ENCODE measurements at regions not wholly inside any gene's neighbourhood (a gene's known extent, or its start where the extent isn't known, plus 50 kb on each side); places are given as distances from the start of the nearest gene placed in this dataset.

DNA sequence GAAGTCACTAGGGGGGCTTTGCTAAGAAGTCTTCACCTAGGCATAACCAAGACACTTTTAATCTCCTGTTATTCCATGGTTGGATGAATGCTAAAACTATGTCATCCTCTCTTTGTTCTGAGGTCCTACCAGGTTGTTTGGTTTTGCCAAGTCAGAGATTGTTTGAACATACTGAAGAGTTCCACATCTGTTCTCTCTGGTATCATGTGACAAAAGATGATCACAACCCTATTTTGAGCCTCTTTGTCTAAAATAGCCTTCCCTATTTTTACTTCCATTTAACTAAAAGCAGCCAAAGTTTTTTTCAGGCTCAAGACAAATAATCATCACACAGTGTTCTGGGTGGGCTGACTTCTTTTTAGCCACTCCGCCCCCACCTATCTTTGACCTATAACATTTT is 218.4 kb upstream of the LMCD1 start:
- ChIA-PET RAD21 (ENCODE audit: unreplicated experiment) (no interaction called here), SMC1A (ENCODE audit: uncharacterized antibody, unreplicated experiment) (interaction anchor here (1.2 kb wide), 1 partner anchor 112 kb away, joined by 3 read pairs; no protein-coding TSS in a partner anchor), POLR2A (no interaction called here), CTCF (no interaction called here)
- Histone ChIP-seq H2AFZ (ENCODE audit: control insufficient read depth, low read depth, low read length) (no peak overlapping the region), H3K27me3 (replicated peaks in 1 of 2; ENCODE audit: control insufficient read depth in 2 of 2, insufficient read depth in 2 of 2, low read length in 1 of 2) (no peaks in the 10 kb centered on the region), H3K9ac (ENCODE audit: control insufficient read depth, insufficient read depth, low read length) (no peak overlapping the region), H3K4me1 (ENCODE audit: control insufficient read depth, insufficient read depth, low read length) (no peaks in the 10 kb centered on the region), H3K36me3 (ENCODE audit: control insufficient read depth in 2 of 2, insufficient read depth in 2 of 2, low read length in 1 of 2) (no peaks in the 10 kb centered on the region), H3K9me3 (replicated peaks; ENCODE audit: control insufficient read depth, insufficient read depth, low read length) (no peaks in the 10 kb centered on the region), H3K4me2 (ENCODE audit: control insufficient read depth, insufficient read depth) (no peak overlapping the region), H3K4me3 (no peak overlapping the region), H3K79me2 (ENCODE audit: control insufficient read depth, insufficient read depth, low read length) (no peaks in the 10 kb centered on the region), H3K27ac (ENCODE audit: control insufficient read depth, insufficient read depth) (no peak overlapping the region), H4K20me1 (ENCODE audit: control insufficient read depth, insufficient read depth) (no peaks in the 10 kb centered on the region)
- DNase-seq (ENCODE audit: low read depth, low spot score) (no peak), FAIRE-seq (no peak), ATAC-seq (no peak)
- no TSS peak for BruUV-seq (replicated peaks)
- intact Hi-C loops (cut with micrococcal nuclease; ENCODE audit: unreplicated experiment), result no loop called here
- no peak for TF ChIP-seq SPI1 (IDR thresholded peaks at IDR 0.05; ENCODE audit: borderline replicate concordance, insufficient read depth, low read depth, low read length)
- no peak for TF ChIP-seq RCOR1 (conservative IDR thresholded peaks at IDR 0.05; ENCODE audit: low read depth, low read length)
- TF ChIP-seq SREBF1 (IDR thresholded peaks at IDR 0.05; ENCODE audit: low read length), result no peak
- no peak for TF ChIP-seq TCF3 (IDR thresholded peaks at IDR 0.05; ENCODE audit: borderline replicate concordance, insufficient read depth, low read depth, low read length)
- no peak for TF ChIP-seq CHD2 (IDR thresholded peaks at IDR 0.05; ENCODE audit: borderline replicate concordance, low read depth, low read length)
- no peak for TF ChIP-seq CBFB (IDR thresholded peaks at IDR 0.05; ENCODE audit: low read depth)
- no peak for TF ChIP-seq JUND (IDR thresholded peaks at IDR 0.05; ENCODE audit: low read depth, low read length)
- TF ChIP-seq ATF7 (IDR thresholded peaks at IDR 0.05; ENCODE audit: low read depth), result no peak
- TF ChIP-seq, protein P1, sequence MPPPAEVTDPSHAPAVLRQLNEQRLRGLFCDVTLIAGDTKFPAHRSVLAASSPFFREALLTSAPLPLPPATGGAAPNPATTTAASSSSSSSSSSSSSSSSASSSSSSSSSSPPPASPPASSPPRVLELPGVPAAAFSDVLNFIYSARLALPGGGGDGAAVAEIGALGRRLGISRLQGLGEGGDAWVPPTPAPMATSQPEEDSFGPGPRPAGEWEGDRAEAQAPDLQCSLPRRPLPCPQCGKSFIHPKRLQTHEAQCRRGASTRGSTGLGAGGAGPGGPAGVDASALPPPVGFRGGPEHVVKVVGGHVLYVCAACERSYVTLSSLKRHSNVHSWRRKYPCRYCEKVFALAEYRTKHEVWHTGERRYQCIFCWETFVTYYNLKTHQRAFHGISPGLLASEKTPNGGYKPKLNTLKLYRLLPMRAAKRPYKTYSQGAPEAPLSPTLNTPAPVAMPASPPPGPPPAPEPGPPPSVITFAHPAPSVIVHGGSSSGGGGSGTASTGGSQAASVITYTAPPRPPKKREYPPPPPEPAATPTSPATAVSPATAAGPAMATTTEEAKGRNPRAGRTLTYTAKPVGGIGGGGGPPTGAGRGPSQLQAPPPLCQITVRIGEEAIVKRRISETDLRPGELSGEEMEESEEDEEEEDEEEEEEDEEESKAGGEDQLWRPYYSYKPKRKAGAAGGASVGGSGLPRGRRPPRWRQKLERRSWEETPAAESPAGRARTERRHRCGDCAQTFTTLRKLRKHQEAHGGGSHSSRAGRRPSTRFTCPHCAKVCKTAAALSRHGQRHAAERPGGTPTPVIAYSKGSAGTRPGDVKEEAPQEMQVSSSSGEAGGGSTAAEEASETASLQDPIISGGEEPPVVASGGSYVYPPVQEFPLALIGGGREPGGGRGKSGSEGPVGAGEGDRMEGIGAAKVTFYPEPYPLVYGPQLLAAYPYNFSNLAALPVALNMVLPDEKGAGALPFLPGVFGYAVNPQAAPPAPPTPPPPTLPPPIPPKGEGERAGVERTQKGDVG (CRISPR knock-in tag; IDR thresholded peaks at IDR 0.05), result no peak
- in situ Hi-C loops (cut with MboI), result no loop called here
- 69% methylated on average over 1 of the region's 1 CpG for WGBS (ENCODE audit: insufficient coverage, insufficient replicate concordance, low lambda C conversion rate, missing lambda C conversion rate)
